ENCODE measurements at regions not wholly inside any gene's neighbourhood (a gene's known extent, or its start where the extent isn't known, plus 50 kb on each side); places are given as distances from the start of the nearest gene placed in this dataset.

GRCh38 chr15:31238906-31239305 lies 87.7 kb upstream of the KLF13 start:
- H3K27me3 Mint-ChIP-seq, result no peaks in the 10 kb centered on the region
- DNase-seq, result no peak
- no peak overlapping the region for H3K4me3 Mint-ChIP-seq
- H3K9me3 Mint-ChIP-seq, result no peaks in the 10 kb centered on the region
- H3K36me3 Mint-ChIP-seq, result no peaks in the 10 kb centered on the region
- H3K27ac Mint-ChIP-seq, result peak overlapping the region; percentile 14
- peaks cover 27% of the 10 kb centered on the region for H3K4me1 Mint-ChIP-seq

- Mint-ChIP-seq H3K36me3 (no peaks in the 10 kb centered on the region), H3K4me3 (no peak overlapping the region), H3K27me3 (no peaks in the 10 kb centered on the region), H3K9me3 (no peaks in the 10 kb centered on the region), H3K4me1 (peaks cover 27% of the 10 kb centered on the region), H3K27ac (no peak overlapping the region)
- no peak for DNase-seq
Observed at GRCh38 chr15:31239409-31239808, 87.2 kb upstream of the KLF13 start.

GRCh38 chr15:31241888-31242522 lies 84.6 kb upstream of the KLF13 start:
- no peaks in the 10 kb centered on the region for H3K27me3 Mint-ChIP-seq
- H3K36me3 Mint-ChIP-seq, result no peaks in the 10 kb centered on the region
- H3K4me1 Mint-ChIP-seq, result peaks cover 27% of the 10 kb centered on the region
- no peak for DNase-seq
- peak overlapping the region; percentile 50 for H3K27ac Mint-ChIP-seq
- H3K4me3 Mint-ChIP-seq, result no peak overlapping the region
- H3K9me3 Mint-ChIP-seq, result no peaks in the 10 kb centered on the region

GRCh38 chr15:31243895-31244294 lies 82.7 kb upstream of the KLF13 start:
- H3K36me3 Mint-ChIP-seq, result no peaks in the 10 kb centered on the region
- H3K27ac Mint-ChIP-seq, result no peak overlapping the region
- H3K4me1 Mint-ChIP-seq, result peaks cover 24% of the 10 kb centered on the region
- no peak for DNase-seq
- no peak overlapping the region for H3K4me3 Mint-ChIP-seq
- H3K9me3 Mint-ChIP-seq, result no peaks in the 10 kb centered on the region
- no peaks in the 10 kb centered on the region for H3K27me3 Mint-ChIP-seq

- Mint-ChIP-seq H3K4me1 (peaks cover 17% of the 10 kb centered on the region), H3K4me3 (no peak overlapping the region), H3K9me3 (no peaks in the 10 kb centered on the region), H3K27ac (no peak overlapping the region), H3K36me3 (no peaks in the 10 kb centered on the region), H3K27me3 (no peaks in the 10 kb centered on the region)
- DNase-seq, result no peak
Observed at GRCh38 chr15:31245135-31245689, 81.4 kb upstream of the KLF13 start.

GRCh38 chr15:31245756-31246155 lies 80.9 kb upstream of the KLF13 start:
- peaks cover 16% of the 10 kb centered on the region for H3K4me1 Mint-ChIP-seq
- H3K27me3 Mint-ChIP-seq, result no peaks in the 10 kb centered on the region
- DNase-seq, result no peak
- H3K36me3 Mint-ChIP-seq, result no peaks in the 10 kb centered on the region
- no peaks in the 10 kb centered on the region for H3K9me3 Mint-ChIP-seq
- H3K27ac Mint-ChIP-seq, result no peak overlapping the region
- no peak overlapping the region for H3K4me3 Mint-ChIP-seq

GRCh38 chr15:31247404-31247803 lies 79.2 kb upstream of the KLF13 start:
- H3K36me3 Mint-ChIP-seq, result no peaks in the 10 kb centered on the region
- H3K9me3 Mint-ChIP-seq, result no peaks in the 10 kb centered on the region
- H3K27ac Mint-ChIP-seq, result no peak overlapping the region
- H3K4me3 Mint-ChIP-seq, result no peak overlapping the region
- DNase-seq, result no peak
- H3K4me1 Mint-ChIP-seq, result peaks cover 3% of the 10 kb centered on the region
- no peaks in the 10 kb centered on the region for H3K27me3 Mint-ChIP-seq

GRCh38 chr15:31248263-31248662 lies 78.4 kb upstream of the KLF13 start:
- H3K36me3 Mint-ChIP-seq, result no peaks in the 10 kb centered on the region
- H3K27me3 Mint-ChIP-seq, result no peaks in the 10 kb centered on the region
- no peak overlapping the region for H3K4me3 Mint-ChIP-seq
- no peak for DNase-seq
- H3K4me1 Mint-ChIP-seq, result peaks cover 3% of the 10 kb centered on the region
- H3K9me3 Mint-ChIP-seq, result no peaks in the 10 kb centered on the region
- no peak overlapping the region for H3K27ac Mint-ChIP-seq

GRCh38 chr15:31248951-31249350 lies 77.7 kb upstream of the KLF13 start:
- Mint-ChIP-seq H3K36me3 (no peaks in the 10 kb centered on the region), H3K9me3 (no peaks in the 10 kb centered on the region), H3K4me1 (peaks cover 3% of the 10 kb centered on the region), H3K27ac (no peak overlapping the region), H3K4me3 (no peak overlapping the region), H3K27me3 (no peaks in the 10 kb centered on the region)
- DNase-seq, result no peak

GRCh38 chr15:31250033-31250432 lies 76.6 kb upstream of the KLF13 start:
- no peak for DNase-seq
- Mint-ChIP-seq H3K27me3 (no peaks in the 10 kb centered on the region), H3K36me3 (no peaks in the 10 kb centered on the region), H3K4me1 (peaks cover 3% of the 10 kb centered on the region), H3K27ac (no peak overlapping the region), H3K4me3 (no peak overlapping the region), H3K9me3 (no peaks in the 10 kb centered on the region)

- Mint-ChIP-seq H3K27ac (no peak overlapping the region), H3K4me1 (peaks cover 4% of the 10 kb centered on the region), H3K27me3 (no peaks in the 10 kb centered on the region), H3K36me3 (no peaks in the 10 kb centered on the region), H3K9me3 (no peaks in the 10 kb centered on the region), H3K4me3 (no peak overlapping the region)
- no peak for DNase-seq
Observed at GRCh38 chr15:31251165-31251564, 75.5 kb upstream of the KLF13 start.

GRCh38 chr15:31252171-31252785 lies 74.4 kb upstream of the KLF13 start:
- no peak overlapping the region for H3K27ac Mint-ChIP-seq

GRCh38 chr15:31254431-31255175 lies 72.0 kb upstream of the KLF13 start:
- no peak overlapping the region for H3K27ac Mint-ChIP-seq
- H3K36me3 Mint-ChIP-seq, result no peaks in the 10 kb centered on the region
- no peaks in the 10 kb centered on the region for H3K9me3 Mint-ChIP-seq
- no peaks in the 10 kb centered on the region for H3K27me3 Mint-ChIP-seq
- no peak for DNase-seq
- peaks cover 16% of the 10 kb centered on the region for H3K4me1 Mint-ChIP-seq
- H3K4me3 Mint-ChIP-seq, result no peak overlapping the region

More at GRCh38 chr15:31252171-31252785, 74.4 kb upstream of the KLF13 start:
- DNase-seq, result no peak
- no peak overlapping the region for H3K4me3 Mint-ChIP-seq
- no peaks in the 10 kb centered on the region for H3K36me3 Mint-ChIP-seq
- H3K9me3 Mint-ChIP-seq, result no peaks in the 10 kb centered on the region
- H3K27me3 Mint-ChIP-seq, result no peaks in the 10 kb centered on the region
- H3K4me1 Mint-ChIP-seq, result peaks cover 10% of the 10 kb centered on the region

- no peak overlapping the region for H3K27ac Mint-ChIP-seq
- no peak overlapping the region for H3K4me3 Mint-ChIP-seq
- H3K27me3 Mint-ChIP-seq, result no peaks in the 10 kb centered on the region
Observed at GRCh38 chr15:31255176-31255510, 71.5 kb upstream of the KLF13 start.

GRCh38 chr15:31255732-31256377 lies 70.8 kb upstream of the KLF13 start:
- H3K27ac Mint-ChIP-seq, result no peak overlapping the region
- no peaks in the 10 kb centered on the region for H3K27me3 Mint-ChIP-seq

More at GRCh38 chr15:31255176-31255510, 71.5 kb upstream of the KLF13 start:
- Mint-ChIP-seq H3K9me3 (no peaks in the 10 kb centered on the region), H3K4me1 (peaks cover 16% of the 10 kb centered on the region), H3K36me3 (no peaks in the 10 kb centered on the region)
- DNase-seq, result no peak

More at GRCh38 chr15:31255732-31256377, 70.8 kb upstream of the KLF13 start:
- Mint-ChIP-seq H3K4me1 (peaks cover 16% of the 10 kb centered on the region), H3K9me3 (no peaks in the 10 kb centered on the region), H3K36me3 (no peaks in the 10 kb centered on the region), H3K4me3 (no peak overlapping the region)
- DNase-seq, result no peak
